Neural cell (in vitro differentiated cells): ENCODE measurements at regions not wholly inside any gene's neighbourhood (a gene's known extent, or its start where the extent isn't known, plus 50 kb on each side); places are given as distances from the start of the nearest gene placed in this dataset.

Source experiments
- CTCF ChIP-seq: fragments of 450-650 bp; IDR thresholded peaks from 2 replicates; pipeline ENCODE4 v1.5.1; 2014; ENCODE audit warnings: antibody characterized with exemption, mild to moderate bottlenecking, moderate library complexity; ENCODE audit not compliant: poor library complexity, severe bottlenecking
- POLR2AphosphoS5 ChIP-seq: IDR thresholded peaks from 2 replicates; pipeline ENCODE4 v1.6.1; 2012
- RAD21 ChIP-seq: fragments of 450-650 bp; conservative IDR thresholded peaks from 2 replicates; pipeline ENCODE4 v1.6.1; 2014; ENCODE audit warnings: antibody characterized with exemption, mild to moderate bottlenecking, moderate library complexity
- TAF1 ChIP-seq: IDR thresholded peaks from 2 replicates; pipeline ENCODE4 v1.6.1; 2012; ENCODE audit warnings: low read depth

DNA sequence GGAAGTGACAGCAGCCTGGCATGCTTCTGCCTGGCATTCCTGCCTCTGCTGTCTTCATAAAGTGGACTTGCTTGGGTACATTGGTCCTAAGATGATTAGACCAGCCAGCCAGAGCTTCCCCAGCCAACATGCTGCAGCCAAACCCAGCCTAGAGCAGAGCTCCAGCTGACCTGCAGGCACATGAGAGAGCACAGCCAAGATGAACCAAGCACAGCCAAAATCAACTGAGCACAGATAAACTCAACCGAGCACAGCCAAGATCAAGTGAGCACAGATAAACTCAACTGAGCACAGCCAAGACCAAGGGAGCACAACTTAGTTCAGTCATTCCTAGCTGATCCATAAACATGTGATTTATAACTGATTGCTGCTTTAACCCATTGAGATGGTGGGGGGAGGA, 266.5 kb downstream of the MSX2 start:
- TF ChIP-seq CTCF (no peak), POLR2AphosphoS5 (no peak), TAF1 (no peak), RAD21 (no peak)
